ENCODE measurements at regions not wholly inside any gene's neighbourhood (a gene's known extent, or its start where the extent isn't known, plus 50 kb on each side); places are given as distances from the start of the nearest gene placed in this dataset.

DNA sequence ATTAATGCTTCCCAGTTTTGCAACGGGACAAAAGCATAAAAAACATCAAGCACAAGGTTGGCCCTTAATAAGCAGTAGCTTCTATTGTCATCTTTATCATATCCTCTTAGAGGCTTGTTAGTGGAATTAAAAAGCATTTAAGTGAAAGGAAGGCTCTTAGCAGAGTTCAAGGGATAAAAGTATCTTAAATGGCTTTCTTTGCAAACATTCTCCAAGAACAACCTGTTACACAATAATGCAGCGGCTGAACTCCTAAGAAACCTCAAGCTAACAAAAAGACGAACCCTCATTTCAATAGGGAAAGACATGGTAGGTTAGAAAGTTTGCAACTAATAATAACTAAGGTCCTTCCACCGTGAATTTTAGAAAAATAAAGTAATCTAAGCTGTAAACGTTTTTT lies 82.1 kb downstream of the MPP7 start:
- TF ChIP-seq POLR2AphosphoS5 (IDR thresholded peaks at IDR 0.05) = no peak
- TF ChIP-seq, protein P1, sequence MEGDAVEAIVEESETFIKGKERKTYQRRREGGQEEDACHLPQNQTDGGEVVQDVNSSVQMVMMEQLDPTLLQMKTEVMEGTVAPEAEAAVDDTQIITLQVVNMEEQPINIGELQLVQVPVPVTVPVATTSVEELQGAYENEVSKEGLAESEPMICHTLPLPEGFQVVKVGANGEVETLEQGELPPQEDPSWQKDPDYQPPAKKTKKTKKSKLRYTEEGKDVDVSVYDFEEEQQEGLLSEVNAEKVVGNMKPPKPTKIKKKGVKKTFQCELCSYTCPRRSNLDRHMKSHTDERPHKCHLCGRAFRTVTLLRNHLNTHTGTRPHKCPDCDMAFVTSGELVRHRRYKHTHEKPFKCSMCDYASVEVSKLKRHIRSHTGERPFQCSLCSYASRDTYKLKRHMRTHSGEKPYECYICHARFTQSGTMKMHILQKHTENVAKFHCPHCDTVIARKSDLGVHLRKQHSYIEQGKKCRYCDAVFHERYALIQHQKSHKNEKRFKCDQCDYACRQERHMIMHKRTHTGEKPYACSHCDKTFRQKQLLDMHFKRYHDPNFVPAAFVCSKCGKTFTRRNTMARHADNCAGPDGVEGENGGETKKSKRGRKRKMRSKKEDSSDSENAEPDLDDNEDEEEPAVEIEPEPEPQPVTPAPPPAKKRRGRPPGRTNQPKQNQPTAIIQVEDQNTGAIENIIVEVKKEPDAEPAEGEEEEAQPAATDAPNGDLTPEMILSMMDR (IDR thresholded peaks at IDR 0.05) = no peak

Measured in upper lobe of left lung (tissue), 4 donors.